Body of pancreas (tissue), 4 donors: ENCODE measurements at regions not wholly inside any gene's neighbourhood (a gene's known extent, or its start where the extent isn't known, plus 50 kb on each side); places are given as distances from the start of the nearest gene placed in this dataset.

Source experiments
- ATAC-seq: fragments of 150-250 bp; one replicate; pipeline ENCODE4 v1.9.1; 2016
- DNase-seq, 4 donors: peaks; one replicate each; pipeline ENCODE4 v3.0.0-alpha.2; 2019
- H3K27ac ChIP-seq, 4 donors: fragments of 200-600 bp; sonication (generic); 1 replicate in 3 of 4; 2 replicates in 1 of 4; pipeline versions ENCODE4 v1.5.1 to v1.6.1; 2016 to 2019; ENCODE audit warnings: mild to moderate bottlenecking in 1 of 4, mixed read lengths in 1 of 4, moderate library complexity in 1 of 4
- H3K27me3 ChIP-seq, 2 donors: fragments of 200-600 bp; sonication (generic); one replicate each; pipeline ENCODE4 v1.6.0; 2016; ENCODE audit warnings: mild to moderate bottlenecking in 1 of 2
- H3K36me3 ChIP-seq, 2 donors: fragments of 200-600 bp; sonication (generic); replicated peaks in 1 of 2; 2 replicates each; pipeline ENCODE4 v1.5.1; 2016; ENCODE audit warnings: low read depth in 2 of 2; ENCODE audit not compliant: insufficient read depth in 1 of 2
- H3K4me1 ChIP-seq: fragments of 200-600 bp; sonication (generic); one replicate; pipeline ENCODE4 v1.6.0; 2016
- H3K4me3 ChIP-seq, 2 donors: fragments of 200-600 bp; sonication (generic); 1 replicate in 1 of 2; 2 replicates in 1 of 2; pipeline ENCODE4 v1.5.1; 2016 to 2019
- H3K9me3 ChIP-seq, 3 donors: fragments of 200-600 bp; sonication (generic); 1 replicate in 2 of 3; 2 replicates in 1 of 3; pipeline ENCODE4 v1.5.1; 2016
- POLR2A ChIP-seq, 3 donors: fragments of 450-650 bp; IDR thresholded peaks; one replicate each; pipeline ENCODE4 v1.6.1; 2016; ENCODE audit warnings: antibody characterized with exemption in 3 of 3, mild to moderate bottlenecking in 2 of 3
- WGBS, 2 donors: methylation state at CpG; one replicate each; pipeline ENCODE4 v1.1.5; 2017; 5-methylcytosine and 5-hydroxymethylcytosine counted together
- intact Hi-C: fragments of 100-400 bp; cut with DNase I; formaldehyde crosslinking; loops from one replicate; pipeline ENCODE4 v1.15.1; 2023
- TF ChIP-seq, protein P1 (sequence below), 7 experiments: fragments of 450-650 bp in 4 of 7; fragments of 200-600 bp in 3 of 7; sonication (generic) in 3 of 7; IDR thresholded peaks; one replicate each; pipeline ENCODE4 v1.5.1; 2016 to 2019; ENCODE audit warnings: antibody characterized with exemption in 7 of 7

DNA sequence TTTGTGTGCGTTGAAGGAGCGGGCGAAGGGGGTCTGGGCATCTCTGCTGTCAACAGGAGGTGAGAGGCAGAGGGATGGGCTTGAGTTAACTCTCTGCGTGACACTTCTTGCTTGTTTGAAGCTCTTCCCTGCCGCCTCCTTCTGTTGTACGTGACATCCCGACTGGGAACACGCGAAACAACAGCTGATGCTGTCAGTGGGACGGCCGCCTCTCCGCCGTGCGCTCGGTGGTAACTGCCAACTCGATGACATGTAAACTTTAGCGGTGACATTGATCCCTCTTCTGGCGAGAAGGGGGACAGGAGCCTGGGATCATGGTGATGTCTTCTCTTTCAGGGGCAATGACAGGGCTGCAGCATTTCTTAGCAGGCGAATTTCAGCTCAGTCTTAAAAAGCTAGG, 394.5 kb downstream of the TYW1 start:
- 59 to 61% methylated on average over 17 to 19 of the region's 19 CpGs for WGBS, 2 donors
- DNase-seq, result no peak
- ATAC-seq, result no peak
- intact Hi-C loops, result no loop called here
- Histone ChIP-seq H3K36me3 (no peaks in the 10 kb centered on the region), H3K9me3 (no peaks in the 10 kb centered on the region), H3K4me3 (no peak overlapping the region), H3K4me1 (no peaks in the 10 kb centered on the region), H3K27me3 (no peaks in the 10 kb centered on the region), H3K27ac (no peak overlapping the region)
- TF ChIP-seq POLR2A (IDR thresholded peaks at IDR 0.05), result no peak
- TF ChIP-seq, protein P1, sequence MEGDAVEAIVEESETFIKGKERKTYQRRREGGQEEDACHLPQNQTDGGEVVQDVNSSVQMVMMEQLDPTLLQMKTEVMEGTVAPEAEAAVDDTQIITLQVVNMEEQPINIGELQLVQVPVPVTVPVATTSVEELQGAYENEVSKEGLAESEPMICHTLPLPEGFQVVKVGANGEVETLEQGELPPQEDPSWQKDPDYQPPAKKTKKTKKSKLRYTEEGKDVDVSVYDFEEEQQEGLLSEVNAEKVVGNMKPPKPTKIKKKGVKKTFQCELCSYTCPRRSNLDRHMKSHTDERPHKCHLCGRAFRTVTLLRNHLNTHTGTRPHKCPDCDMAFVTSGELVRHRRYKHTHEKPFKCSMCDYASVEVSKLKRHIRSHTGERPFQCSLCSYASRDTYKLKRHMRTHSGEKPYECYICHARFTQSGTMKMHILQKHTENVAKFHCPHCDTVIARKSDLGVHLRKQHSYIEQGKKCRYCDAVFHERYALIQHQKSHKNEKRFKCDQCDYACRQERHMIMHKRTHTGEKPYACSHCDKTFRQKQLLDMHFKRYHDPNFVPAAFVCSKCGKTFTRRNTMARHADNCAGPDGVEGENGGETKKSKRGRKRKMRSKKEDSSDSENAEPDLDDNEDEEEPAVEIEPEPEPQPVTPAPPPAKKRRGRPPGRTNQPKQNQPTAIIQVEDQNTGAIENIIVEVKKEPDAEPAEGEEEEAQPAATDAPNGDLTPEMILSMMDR (IDR thresholded peaks at IDR 0.05), result no peak

DNA sequence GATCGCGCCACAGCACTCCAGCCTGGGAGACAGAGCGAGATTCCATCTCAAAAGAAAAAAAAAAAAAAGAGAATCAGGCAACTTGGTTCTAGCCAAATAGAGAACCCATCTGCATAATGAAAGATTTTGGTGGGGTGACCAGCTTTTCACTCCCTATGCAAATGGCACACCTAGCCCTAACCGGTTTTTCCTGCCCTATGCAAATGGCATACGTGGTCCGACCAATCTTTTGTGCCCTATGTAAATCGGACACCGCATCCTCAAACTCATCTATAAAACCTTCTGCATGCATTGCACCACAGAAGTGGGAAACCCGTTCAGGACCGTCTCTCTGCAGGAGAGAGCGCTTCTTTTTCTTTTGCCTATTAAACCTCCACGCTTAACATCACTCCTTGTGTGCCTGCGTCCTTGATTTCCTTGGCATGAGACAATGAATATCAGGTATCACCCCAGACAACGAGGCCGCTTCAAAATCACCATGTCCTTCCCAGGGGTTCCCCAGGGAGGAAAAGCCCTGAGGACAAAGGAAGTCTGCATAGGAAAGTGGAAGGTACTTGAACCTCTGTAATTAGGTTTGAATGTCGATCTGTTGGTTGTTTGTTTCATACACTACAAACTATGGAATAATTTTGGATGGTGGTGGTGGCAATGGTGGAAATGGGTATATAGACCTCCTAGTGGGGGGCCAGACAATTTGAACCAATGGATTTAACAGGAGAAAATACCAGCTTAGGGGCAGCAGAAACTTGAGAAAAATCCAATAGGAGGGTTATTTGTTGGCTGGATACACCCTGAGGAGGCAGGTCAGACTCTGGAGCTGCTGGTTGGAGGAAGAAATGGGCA, 396.2 kb downstream of the TYW1 start:
- intact Hi-C loops, result no loop called here

DNA sequence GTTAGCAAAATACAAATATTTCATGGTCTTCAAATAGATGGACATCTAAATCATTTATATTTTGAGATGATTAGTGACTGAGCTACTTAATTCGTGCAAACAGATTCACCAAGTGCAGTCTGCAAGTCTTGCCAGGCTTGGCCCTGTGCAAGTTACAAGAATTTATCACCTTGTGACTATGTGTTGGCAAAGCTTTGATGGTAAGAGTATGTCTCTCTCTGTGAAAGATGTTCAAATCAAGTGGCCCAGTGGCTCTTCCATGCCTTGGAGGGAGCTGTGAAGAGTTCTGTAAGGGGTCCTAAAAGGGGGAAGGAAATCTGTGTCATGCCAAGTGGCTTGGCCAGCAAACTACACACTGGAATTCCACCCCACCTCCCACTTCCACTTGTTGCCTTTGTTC, 397.3 kb downstream of the TYW1 start:
- DNase-seq, result no peak
- 20 to 35% methylated on average over 1 of the region's 1 CpG for WGBS, 2 donors
- Histone ChIP-seq H3K27ac (no peak overlapping the region), H3K4me3 (no peak overlapping the region), H3K27me3 (no peaks in the 10 kb centered on the region), H3K36me3 (no peaks in the 10 kb centered on the region), H3K4me1 (no peaks in the 10 kb centered on the region), H3K9me3 (peaks cover 0 to 5% (median 0%) of the 10 kb centered on the region in 3 donors)
- TF ChIP-seq POLR2A (IDR thresholded peaks at IDR 0.05), result no peak
- TF ChIP-seq, protein P1 (IDR thresholded peaks at IDR 0.05), result no peak
- no peak for ATAC-seq
- intact Hi-C loops, result no loop called here

More for the DNA sequence above, 396.2 kb downstream of the TYW1 start:
- DNase-seq (no peak), ATAC-seq (no peak)
- H3K4me1 ChIP-seq, result no peaks in the 10 kb centered on the region
- 52 to 57% methylated on average over 16 of the region's 16 CpGs for WGBS, 2 donors
- no peak overlapping the region for H3K27ac ChIP-seq
- TF ChIP-seq, protein P1 (IDR thresholded peaks at IDR 0.05), result no peak
- no peak for TF ChIP-seq POLR2A (IDR thresholded peaks at IDR 0.05)
- no peak overlapping the region for H3K4me3 ChIP-seq
- H3K27me3 ChIP-seq, result no peaks in the 10 kb centered on the region
- peaks cover 0 to under 1% (median 0%) of the 10 kb centered on the region in 3 donors for H3K9me3 ChIP-seq
- no peaks in the 10 kb centered on the region for H3K36me3 ChIP-seq

DNA sequence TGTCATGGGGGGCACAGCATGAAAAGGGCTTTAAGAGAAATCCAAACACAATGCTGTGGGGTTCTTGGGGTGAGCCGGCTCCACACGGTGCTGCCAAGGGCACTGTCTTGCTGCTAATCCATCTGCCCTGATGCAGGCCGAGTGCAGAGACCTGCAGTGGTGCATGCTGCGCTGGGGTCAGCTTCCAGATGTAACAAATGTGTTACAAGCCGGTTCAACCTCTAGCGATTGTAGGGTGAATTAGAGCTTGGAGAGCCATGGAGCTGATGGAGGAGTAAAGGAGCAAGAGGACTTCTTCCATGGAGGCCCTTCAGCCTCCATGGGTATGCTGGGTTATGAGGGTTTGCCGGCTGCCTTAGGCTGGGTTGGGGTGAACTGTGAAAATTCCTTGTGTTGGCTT, 402.3 kb downstream of the TYW1 start:
- Histone ChIP-seq H3K27me3 (no peaks in the 10 kb centered on the region), H3K9me3 (peaks cover 0 to 5% (median 0%) of the 10 kb centered on the region in 3 donors), H3K4me1 (no peaks in the 10 kb centered on the region), H3K36me3 (no peaks in the 10 kb centered on the region), H3K4me3 (no peak overlapping the region), H3K27ac (no peak overlapping the region)
- WGBS, 2 donors, result 33 to 52% methylated on average over 6 to 7 of the region's 7 CpGs
- no peak for ATAC-seq
- no peak for DNase-seq
- TF ChIP-seq, protein P1 (IDR thresholded peaks at IDR 0.05), result no peak
- no peak for TF ChIP-seq POLR2A (IDR thresholded peaks at IDR 0.05)
- intact Hi-C loops, result no loop called here

DNA sequence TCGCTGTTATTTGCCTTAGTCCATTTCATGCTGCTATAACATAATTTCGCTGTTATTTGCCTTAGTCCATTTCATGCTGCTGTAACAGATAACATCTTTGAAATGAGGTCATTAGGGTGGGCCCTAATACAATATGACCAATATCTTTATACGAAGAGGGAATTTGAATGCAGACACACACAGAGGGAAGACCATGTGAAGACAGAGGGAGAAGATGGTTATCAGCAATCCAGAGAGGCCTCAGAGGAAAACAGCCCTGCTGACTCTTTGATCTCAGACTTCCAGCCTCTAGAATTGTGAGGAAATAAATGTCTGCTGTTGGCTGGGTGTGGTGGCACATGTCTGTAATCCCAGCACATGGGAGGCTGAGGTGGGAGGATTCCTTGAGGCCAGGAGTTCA, 404.9 kb downstream of the TYW1 start:
- WGBS, 2 donors, result 58 to 64% methylated on average over 3 of the region's 3 CpGs
- no peaks in the 10 kb centered on the region for H3K27me3 ChIP-seq

More for the DNA sequence above, 404.9 kb downstream of the TYW1 start:
- peaks cover 0 to 5% (median 0%) of the 10 kb centered on the region in 3 donors for H3K9me3 ChIP-seq
- DNase-seq (no peak), ATAC-seq (no peak)
- H3K27ac ChIP-seq, result no peak overlapping the region
- intact Hi-C loops, result no loop called here
- TF ChIP-seq, protein P1 (IDR thresholded peaks at IDR 0.05), result no peak
- TF ChIP-seq POLR2A (IDR thresholded peaks at IDR 0.05), result no peak
- no peaks in the 10 kb centered on the region for H3K36me3 ChIP-seq
- H3K4me1 ChIP-seq, result no peaks in the 10 kb centered on the region
- no peak overlapping the region for H3K4me3 ChIP-seq
